ENCODE measurements at regions not wholly inside any gene's neighbourhood (a gene's known extent, or its start where the extent isn't known, plus 50 kb on each side); places are given as distances from the start of the nearest gene placed in this dataset.

- TF ChIP-seq TCF4 (CRISPR knock-in tag; IDR thresholded peaks at IDR 0.05; ENCODE audit: borderline replicate concordance) (no peak), CSRNP3 (CRISPR knock-in tag; IDR thresholded peaks at IDR 0.05) (no peak), RARB (CRISPR knock-in tag; IDR thresholded peaks at IDR 0.05) (no peak), BACH2 (CRISPR knock-in tag; IDR thresholded peaks at IDR 0.05; ENCODE audit: borderline replicate concordance) (no peak), ZNF70 (CRISPR knock-in tag; IDR thresholded peaks at IDR 0.05) (no peak), SNAI2 (CRISPR knock-in tag; IDR thresholded peaks at IDR 0.05) (no peak), ISL1 (CRISPR knock-in tag; IDR thresholded peaks at IDR 0.05) (no peak), ARNTL (CRISPR knock-in tag; IDR thresholded peaks at IDR 0.05; ENCODE audit: borderline replicate concordance, low read depth) (no peak), ZFP3 (CRISPR knock-in tag; IDR thresholded peaks at IDR 0.05) (no peak), ZFP30 (CRISPR knock-in tag; IDR thresholded peaks at IDR 0.05) (no peak), CREB5 (CRISPR knock-in tag; IDR thresholded peaks at IDR 0.05; ENCODE audit: low read depth) (no peak), PATZ1 (CRISPR knock-in tag; IDR thresholded peaks at IDR 0.05; ENCODE audit: borderline replicate concordance) (no peak)
These were observed 278.8 kb downstream of the CD83 start for GRCh38 chr6:14396392-14396791.
